ENCODE measurements at regions not wholly inside any gene's neighbourhood (a gene's known extent, or its start where the extent isn't known, plus 50 kb on each side); places are given as distances from the start of the nearest gene placed in this dataset.

- no peak for DNase-seq
These were observed 56.4 kb upstream of the ITGA6 start for GRCh38 chr2:172370821-172371455.

GRCh38 chr2:172372436-172372835, 55.0 kb upstream of the ITGA6 start:
- DNase-seq, result no peak

DNA sequence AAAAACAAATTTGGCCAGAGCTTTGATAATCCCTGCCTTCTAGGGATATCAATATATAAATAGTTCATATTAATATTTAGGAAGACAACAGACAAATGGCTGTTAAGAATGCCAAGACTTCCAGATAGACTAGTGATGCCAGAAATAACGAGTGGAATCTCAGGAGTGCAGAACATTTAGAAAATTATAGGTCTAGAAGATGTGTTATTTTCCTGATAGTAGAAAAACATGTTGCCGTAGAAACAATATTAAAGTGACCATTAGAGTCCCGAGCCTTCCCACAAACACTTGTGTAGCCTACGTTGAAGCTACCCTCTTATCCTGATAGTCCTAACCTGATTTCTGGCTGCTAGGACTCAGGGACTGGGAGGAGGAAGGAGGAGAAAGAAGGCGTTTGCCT, 54.3 kb upstream of the ITGA6 start:
- DNase-seq, result no peak

- no peak for DNase-seq
These were observed 53.6 kb upstream of the ITGA6 start for GRCh38 chr2:172373766-172374165.

GRCh38 chr2:172374318-172375240, 52.8 kb upstream of the ITGA6 start:
- no peak for DNase-seq

GRCh38 chr2:172375251-172375650, 52.1 kb upstream of the ITGA6 start:
- DNase-seq, result no peak

DNA sequence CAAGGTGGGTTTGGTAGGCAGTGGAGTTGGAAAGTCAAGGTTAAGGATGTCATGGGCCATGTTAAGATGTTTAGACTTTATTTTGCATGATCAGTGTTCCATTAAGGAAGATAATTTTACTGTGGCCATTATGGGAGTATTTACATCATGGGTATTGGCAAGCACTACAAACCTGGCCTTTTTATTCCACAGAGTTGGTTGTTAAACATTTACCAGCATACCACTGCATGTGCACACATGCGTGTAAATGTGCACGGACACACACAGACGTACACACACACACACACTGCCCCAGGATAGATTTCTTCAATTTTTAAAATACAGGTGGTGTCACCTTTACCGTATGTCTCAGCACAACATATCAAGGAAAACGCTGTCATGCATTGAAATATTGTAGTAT, 51.4 kb upstream of the ITGA6 start:
- no peak for DNase-seq

GRCh38 chr2:172376505-172377125, 50.8 kb upstream of the ITGA6 start:
- DNase-seq, result no peak

- DNase-seq, result no peak
These were observed 50.0 kb upstream of the ITGA6 start for GRCh38 chr2:172377408-172377807.
